ENCODE measurements at regions not wholly inside any gene's neighbourhood (a gene's known extent, or its start where the extent isn't known, plus 50 kb on each side); places are given as distances from the start of the nearest gene placed in this dataset.
"Not testable (repeated sequence)": the region's sequence is repeated elsewhere in the genome, so short reads cannot be mapped to it uniquely, and the experiment has no call there.

DNA sequence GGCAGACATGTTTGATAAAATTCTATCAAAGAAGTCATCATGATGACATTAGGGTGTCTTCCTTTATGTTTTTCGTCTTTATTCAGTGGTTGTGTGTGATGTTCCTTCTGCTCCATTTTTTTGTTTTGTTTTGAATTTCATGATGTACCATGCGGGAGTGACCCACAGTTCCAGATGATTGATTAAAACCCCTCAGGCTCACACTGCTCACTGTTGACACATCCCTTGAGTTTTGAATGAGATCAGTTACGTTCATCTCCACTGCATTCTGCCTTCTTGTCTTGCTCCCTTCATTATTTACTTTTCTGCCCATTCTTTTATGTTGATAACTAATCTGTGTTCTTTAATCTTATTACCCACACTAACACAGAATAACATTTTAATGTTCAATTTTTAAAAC, 421.7 kb upstream of the ANKRD20A1 start:
- TF ChIP-seq, protein P1, sequence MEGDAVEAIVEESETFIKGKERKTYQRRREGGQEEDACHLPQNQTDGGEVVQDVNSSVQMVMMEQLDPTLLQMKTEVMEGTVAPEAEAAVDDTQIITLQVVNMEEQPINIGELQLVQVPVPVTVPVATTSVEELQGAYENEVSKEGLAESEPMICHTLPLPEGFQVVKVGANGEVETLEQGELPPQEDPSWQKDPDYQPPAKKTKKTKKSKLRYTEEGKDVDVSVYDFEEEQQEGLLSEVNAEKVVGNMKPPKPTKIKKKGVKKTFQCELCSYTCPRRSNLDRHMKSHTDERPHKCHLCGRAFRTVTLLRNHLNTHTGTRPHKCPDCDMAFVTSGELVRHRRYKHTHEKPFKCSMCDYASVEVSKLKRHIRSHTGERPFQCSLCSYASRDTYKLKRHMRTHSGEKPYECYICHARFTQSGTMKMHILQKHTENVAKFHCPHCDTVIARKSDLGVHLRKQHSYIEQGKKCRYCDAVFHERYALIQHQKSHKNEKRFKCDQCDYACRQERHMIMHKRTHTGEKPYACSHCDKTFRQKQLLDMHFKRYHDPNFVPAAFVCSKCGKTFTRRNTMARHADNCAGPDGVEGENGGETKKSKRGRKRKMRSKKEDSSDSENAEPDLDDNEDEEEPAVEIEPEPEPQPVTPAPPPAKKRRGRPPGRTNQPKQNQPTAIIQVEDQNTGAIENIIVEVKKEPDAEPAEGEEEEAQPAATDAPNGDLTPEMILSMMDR (IDR thresholded peaks at IDR 0.05): not testable (repeated sequence)
- not testable (repeated sequence) for TF ChIP-seq EZH2 (IDR thresholded peaks at IDR 0.05; ENCODE audit: borderline replicate concordance, insufficient read depth, low read depth, low read length, poor library complexity, severe bottlenecking)
